Neutrophil (primary cell): ENCODE measurements at regions not wholly inside any gene's neighbourhood (a gene's known extent, or its start where the extent isn't known, plus 50 kb on each side); places are given as distances from the start of the nearest gene placed in this dataset.

Experiments
- H3K27ac ChIP-seq: fragments of 200-600 bp; sonication (generic); 2 replicates; pipeline ENCODE4 v1.5.1; 2016; ENCODE audit warnings: mild to moderate bottlenecking, moderate library complexity
- H3K27me3 ChIP-seq: fragments of 200-600 bp; sonication (generic); 2 replicates; pipeline ENCODE4 v1.6.0; 2016; ENCODE audit warnings: mild to moderate bottlenecking
- H3K36me3 ChIP-seq: fragments of 200-600 bp; sonication (generic); 2 replicates; pipeline ENCODE4 v1.5.1; 2017
- H3K4me1 ChIP-seq, 2 experiments: fragments of 200-600 bp in 1 of 2; sonication (generic) in 1 of 2; 1 replicate in 1 of 2; 2 replicates in 1 of 2; pipeline versions ENCODE4 v1.5.1 to v1.6.1; 2013 to 2016; ENCODE audit warnings: low read depth in 1 of 2, low read length in 1 of 2, mild to moderate bottlenecking in 1 of 2, moderate library complexity in 1 of 2; ENCODE audit not compliant: control insufficient read depth in 1 of 2, insufficient read depth in 1 of 2
- H3K4me3 ChIP-seq, 2 experiments: fragments of 200-600 bp in 1 of 2; sonication (generic) in 1 of 2; 1 replicate in 1 of 2; 2 replicates in 1 of 2; pipeline ENCODE4 v1.5.1; 2013 to 2016; ENCODE audit warnings: low read depth in 1 of 2, low read length in 1 of 2, mild to moderate bottlenecking in 1 of 2, moderate library complexity in 1 of 2
- H3K9me3 ChIP-seq: fragments of 200-600 bp; sonication (generic); 2 replicates; pipeline ENCODE4 v1.5.1; 2016
- TF ChIP-seq, protein P1 (sequence below): fragments of 200-600 bp; sonication (generic); IDR thresholded peaks from 2 replicates; pipeline ENCODE4 v1.5.1; 2016; ENCODE audit warnings: antibody characterized with exemption

DNA sequence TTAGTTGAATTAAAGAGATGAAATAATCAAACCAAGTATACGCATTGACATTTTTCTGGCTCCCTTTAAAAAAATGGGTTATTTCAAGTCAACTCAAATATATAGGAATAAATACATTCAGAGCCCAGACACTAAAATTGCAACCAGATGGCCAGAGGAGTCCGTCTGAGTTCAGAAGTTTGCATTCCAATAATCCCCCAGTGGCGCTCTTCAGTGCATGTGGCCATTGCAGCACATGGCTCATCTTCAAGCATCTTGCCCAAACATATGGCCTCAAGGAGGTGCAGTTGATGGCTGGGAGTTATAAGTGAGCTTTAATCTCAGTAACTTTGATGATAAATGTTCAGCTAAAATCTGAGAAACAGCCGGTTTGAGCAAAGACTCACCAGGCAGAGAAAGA is 295.8 kb upstream of the LRRN1 start:
- no peak overlapping the region for H3K4me3 ChIP-seq
- H3K4me1 ChIP-seq, result no peaks in the 10 kb centered on the region
- H3K36me3 ChIP-seq, result no peaks in the 10 kb centered on the region
- no peaks in the 10 kb centered on the region for H3K27me3 ChIP-seq
- no peak overlapping the region for H3K27ac ChIP-seq
- TF ChIP-seq, protein P1, sequence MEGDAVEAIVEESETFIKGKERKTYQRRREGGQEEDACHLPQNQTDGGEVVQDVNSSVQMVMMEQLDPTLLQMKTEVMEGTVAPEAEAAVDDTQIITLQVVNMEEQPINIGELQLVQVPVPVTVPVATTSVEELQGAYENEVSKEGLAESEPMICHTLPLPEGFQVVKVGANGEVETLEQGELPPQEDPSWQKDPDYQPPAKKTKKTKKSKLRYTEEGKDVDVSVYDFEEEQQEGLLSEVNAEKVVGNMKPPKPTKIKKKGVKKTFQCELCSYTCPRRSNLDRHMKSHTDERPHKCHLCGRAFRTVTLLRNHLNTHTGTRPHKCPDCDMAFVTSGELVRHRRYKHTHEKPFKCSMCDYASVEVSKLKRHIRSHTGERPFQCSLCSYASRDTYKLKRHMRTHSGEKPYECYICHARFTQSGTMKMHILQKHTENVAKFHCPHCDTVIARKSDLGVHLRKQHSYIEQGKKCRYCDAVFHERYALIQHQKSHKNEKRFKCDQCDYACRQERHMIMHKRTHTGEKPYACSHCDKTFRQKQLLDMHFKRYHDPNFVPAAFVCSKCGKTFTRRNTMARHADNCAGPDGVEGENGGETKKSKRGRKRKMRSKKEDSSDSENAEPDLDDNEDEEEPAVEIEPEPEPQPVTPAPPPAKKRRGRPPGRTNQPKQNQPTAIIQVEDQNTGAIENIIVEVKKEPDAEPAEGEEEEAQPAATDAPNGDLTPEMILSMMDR, result no peak
- no peaks in the 10 kb centered on the region for H3K9me3 ChIP-seq

DNA sequence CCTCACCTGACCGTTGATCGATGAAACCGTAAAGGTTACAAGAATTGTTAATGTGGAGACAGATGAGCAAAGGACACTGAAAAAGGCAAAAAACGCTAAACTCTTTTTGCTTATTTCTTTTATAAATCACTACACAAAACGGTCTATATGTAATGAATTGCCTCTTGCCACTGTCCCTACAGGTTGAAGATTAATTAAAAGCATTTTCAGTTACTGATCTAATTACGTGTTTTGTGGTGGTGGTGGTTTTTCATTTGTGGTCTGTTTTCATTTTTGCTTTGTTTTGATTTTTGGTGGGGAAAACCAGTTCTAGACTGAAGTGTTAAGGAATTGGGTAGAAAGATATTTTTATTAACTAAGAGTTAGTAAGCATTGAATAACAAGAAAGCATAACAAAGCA is 299.2 kb upstream of the LRRN1 start:
- Histone ChIP-seq H3K27ac (no peak overlapping the region), H3K4me3 (no peak overlapping the region)
- TF ChIP-seq, protein P1, result no peak

DNA sequence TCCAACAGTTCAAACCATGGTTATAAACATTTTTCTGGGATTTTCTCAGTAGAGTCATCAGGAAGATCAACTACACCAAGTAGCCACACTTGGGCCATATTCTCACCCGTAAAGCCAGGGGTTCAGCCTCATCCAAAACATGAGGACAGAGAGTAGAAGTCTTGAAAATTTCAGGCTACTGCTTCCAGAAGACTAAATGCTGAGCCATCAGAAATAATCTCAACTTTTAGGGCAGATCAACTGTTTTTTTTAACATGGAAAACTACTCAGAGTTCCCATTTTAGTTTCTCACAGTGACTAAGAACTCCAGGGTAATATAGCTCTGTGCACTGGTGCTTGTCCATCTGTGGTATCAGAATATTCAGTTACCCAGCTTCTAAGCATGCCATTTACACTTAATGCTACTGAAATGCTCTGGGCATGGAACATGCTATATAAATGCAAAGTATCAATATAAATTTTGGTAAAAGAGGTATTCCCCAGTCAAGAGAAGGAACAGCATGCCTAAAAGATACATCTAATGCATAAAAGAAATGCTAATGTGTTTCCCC is 300.1 kb upstream of the LRRN1 start:
- Histone ChIP-seq H3K36me3 (no peaks in the 10 kb centered on the region), H3K4me3 (no peak overlapping the region), H3K4me1 (no peaks in the 10 kb centered on the region), H3K27me3 (no peaks in the 10 kb centered on the region), H3K9me3 (no peaks in the 10 kb centered on the region), H3K27ac (no peak overlapping the region)
- TF ChIP-seq, protein P1, result no peak

More for the DNA sequence above, 299.2 kb upstream of the LRRN1 start:
- Histone ChIP-seq H3K27me3 (no peaks in the 10 kb centered on the region), H3K4me1 (no peaks in the 10 kb centered on the region), H3K9me3 (no peaks in the 10 kb centered on the region), H3K36me3 (no peaks in the 10 kb centered on the region)

DNA sequence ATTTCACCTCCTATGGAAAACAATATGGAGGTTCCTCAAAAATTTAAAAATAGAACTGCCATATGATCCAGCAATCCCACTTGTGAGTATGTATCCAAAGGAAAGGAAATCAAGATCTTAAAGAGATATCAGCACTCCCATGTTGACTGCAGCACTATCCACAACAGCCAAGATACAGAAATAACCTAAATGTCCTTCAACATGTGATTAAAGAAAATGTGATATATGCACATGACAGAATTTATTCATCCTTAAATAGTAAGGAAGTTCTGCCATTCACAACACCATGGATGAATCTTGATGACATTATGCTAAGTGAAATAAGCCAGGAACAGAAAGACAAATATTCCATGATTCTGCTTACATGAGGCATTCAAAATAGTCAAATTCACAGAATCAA is 303.6 kb upstream of the LRRN1 start:
- Histone ChIP-seq H3K36me3 (no peaks in the 10 kb centered on the region), H3K4me3 (no peak overlapping the region), H3K9me3 (no peaks in the 10 kb centered on the region), H3K27me3 (no peaks in the 10 kb centered on the region), H3K4me1 (no peaks in the 10 kb centered on the region), H3K27ac (no peak overlapping the region)
- TF ChIP-seq, protein P1, result no peak

DNA sequence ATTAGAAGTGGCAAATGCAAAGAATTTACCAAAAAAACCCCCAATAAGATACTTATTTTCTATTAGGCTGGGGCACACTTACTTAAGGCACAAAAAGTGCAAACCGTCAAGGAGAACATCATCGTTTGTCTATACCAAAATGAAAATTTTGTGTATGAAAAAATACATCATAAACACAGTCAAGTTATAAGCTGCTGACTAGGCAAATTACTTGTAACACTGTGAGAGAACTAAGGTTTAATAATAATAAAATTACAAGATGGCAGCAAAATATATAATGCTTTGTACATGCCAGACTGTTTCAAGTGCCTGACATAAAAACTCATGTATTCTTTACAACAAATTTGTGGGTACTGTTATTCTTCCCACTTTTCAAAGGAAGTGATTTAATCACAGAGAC is 297.2 kb upstream of the CRBN start:
- H3K27ac ChIP-seq, result no peak overlapping the region
- H3K36me3 ChIP-seq, result no peaks in the 10 kb centered on the region
- no peak overlapping the region for H3K4me3 ChIP-seq
- no peaks in the 10 kb centered on the region for H3K27me3 ChIP-seq
- TF ChIP-seq, protein P1, result no peak
- no peaks in the 10 kb centered on the region for H3K4me1 ChIP-seq
- H3K9me3 ChIP-seq, result no peaks in the 10 kb centered on the region

DNA sequence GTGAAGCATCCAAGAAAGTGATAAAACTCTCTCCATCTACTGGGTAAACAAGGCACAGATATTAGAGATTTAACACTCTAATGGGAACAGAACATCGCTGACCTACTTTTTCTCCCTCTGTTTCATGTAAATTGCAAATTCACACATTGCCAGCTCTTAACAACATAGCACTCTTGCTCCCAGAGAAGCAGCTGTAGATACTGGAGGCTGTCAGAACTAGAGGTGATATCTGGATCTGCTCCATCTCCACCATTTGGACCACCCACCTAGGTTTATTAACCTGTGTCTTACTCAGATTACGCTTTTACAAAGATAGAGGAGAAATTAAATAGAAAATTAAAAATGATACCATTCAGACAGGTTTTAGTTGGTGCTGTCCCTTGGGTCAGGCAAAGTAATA is 289.1 kb upstream of the CRBN start:
- H3K36me3 ChIP-seq, result no peaks in the 10 kb centered on the region
- H3K27me3 ChIP-seq, result no peaks in the 10 kb centered on the region
- H3K4me3 ChIP-seq, result no peak overlapping the region
- TF ChIP-seq, protein P1, result no peak
- no peaks in the 10 kb centered on the region for H3K4me1 ChIP-seq
- H3K27ac ChIP-seq, result no peak overlapping the region
- H3K9me3 ChIP-seq, result no peaks in the 10 kb centered on the region
